Esophagus mucosa (tissue), 1 donor: ENCODE measurements at regions not wholly inside any gene's neighbourhood (a gene's known extent, or its start where the extent isn't known, plus 50 kb on each side); places are given as distances from the start of the nearest gene placed in this dataset.

ENCODE experiments used
- ATAC-seq: fragments of 200-7000 bp; cut with Tn5 transposase; one replicate; pipeline ENCODE4 v1.9.1; 2020
- donor health status: DM: yes; HTN: yes; CAD: no.

- no peak for ATAC-seq
Observed at GRCh38 chr11:112874980-112875379, 86.2 kb upstream of the NCAM1 start.

DNA sequence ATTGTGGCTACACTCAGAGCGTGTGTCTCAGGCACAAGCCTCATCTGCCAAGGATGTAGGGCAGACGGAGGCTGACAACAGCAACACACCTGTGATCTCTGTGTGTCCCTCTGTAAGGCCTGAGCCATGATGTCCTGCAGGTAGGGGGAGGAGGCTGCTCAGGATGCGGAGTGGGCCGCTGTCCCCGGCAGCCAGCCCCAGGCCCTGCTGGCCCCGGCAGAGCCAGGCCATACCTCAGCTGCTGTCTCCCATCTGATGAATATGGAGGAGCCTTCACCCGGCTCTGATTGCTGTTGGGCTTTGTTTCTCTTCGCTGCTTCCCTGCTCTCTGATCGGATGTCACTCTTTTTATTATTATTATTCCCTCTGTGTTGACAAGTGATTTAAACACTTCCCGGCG is 83.6 kb upstream of the NCAM1 start:
- no peak for ATAC-seq

- no peak for ATAC-seq
Observed at GRCh38 chr11:112878033-112878601, 83.1 kb upstream of the NCAM1 start.

- no peak for ATAC-seq
Observed at GRCh38 chr11:112880495-112880894, 80.7 kb upstream of the NCAM1 start.

GRCh38 chr11:112881461-112881860 is 79.8 kb upstream of the NCAM1 start:
- ATAC-seq = peak; percentile 78

GRCh38 chr11:112882494-112883381 is 78.5 kb upstream of the NCAM1 start:
- ATAC-seq = no peak

- ATAC-seq = no peak
Observed at GRCh38 chr11:112884012-112884767, 77.0 kb upstream of the NCAM1 start.

DNA sequence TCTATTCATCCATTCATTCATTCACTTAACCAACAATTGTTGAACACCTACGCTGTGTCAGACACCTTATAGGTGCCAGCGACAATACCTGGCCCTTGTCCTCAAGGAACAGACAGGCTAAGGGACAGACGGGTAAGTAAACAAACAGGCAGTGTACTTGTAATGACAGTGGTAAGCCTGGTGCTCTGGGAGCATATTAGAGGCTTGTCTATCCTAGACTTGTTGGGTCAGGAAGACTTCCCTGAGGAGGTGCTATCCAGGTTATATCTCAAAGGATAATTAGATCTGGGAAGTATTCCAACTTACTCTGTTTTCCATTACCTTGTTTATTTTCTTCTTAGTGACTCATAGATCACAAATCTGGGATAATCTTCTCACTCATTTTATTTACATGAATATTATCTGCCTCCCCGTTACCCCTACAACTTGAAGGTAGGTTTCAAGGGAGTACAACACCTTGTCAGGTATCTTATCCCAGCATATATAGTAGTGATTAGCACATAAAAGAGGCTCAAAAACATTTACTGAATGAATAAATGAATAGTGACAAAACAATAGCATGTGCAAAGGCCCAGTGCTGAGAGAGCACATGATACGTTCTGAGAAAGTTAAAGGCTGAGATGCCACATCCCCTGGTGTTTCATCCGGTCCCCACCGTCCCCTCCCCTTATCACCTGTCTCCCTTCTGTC is 75.3 kb upstream of the NCAM1 start:
- ATAC-seq = no peak

DNA sequence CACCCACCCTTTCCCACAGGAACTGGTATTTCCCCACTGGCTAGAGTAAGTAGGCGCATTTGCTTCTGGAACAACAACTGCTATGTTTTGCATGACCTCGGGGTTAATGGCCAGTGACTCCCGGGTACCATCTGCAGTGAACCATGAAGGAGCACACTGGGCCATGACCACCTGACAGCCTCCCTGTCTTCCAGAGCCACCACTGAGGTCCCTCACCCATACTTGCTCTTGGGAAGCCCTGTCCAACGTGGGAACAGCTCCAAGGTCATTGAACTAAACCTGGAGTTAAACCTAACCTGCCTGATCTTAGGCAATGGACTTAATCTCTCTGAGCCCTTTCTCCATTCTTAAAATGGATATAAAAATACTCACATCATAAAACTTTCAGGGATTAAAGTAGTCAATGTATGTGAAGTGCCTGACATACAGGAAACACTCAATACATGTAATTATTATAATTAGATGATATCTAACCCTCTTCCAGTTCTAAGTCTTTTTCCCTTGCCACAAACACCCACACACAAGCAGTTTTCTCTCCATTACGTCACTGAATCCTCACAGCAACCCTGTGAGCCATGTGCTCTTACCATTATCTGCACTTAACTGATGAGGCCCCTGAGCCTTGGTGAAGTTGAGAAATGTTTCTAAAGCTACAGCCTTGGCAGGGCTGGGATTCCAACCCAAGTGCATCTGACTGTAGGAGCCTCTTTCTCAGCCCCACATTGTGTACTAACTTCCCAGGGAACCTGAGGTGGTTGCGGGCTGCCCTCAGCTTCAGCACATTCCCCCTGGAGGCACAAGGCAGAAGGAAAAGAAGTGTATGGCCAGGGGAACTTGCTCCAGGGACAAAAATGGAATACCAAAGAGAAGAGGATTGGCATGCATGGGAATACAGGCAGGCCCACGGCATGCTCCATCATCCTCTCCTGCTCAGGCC is 74.5 kb upstream of the NCAM1 start:
- no peak for ATAC-seq

GRCh38 chr11:112889446-112889845 is 71.8 kb upstream of the NCAM1 start:
- ATAC-seq = no peak

DNA sequence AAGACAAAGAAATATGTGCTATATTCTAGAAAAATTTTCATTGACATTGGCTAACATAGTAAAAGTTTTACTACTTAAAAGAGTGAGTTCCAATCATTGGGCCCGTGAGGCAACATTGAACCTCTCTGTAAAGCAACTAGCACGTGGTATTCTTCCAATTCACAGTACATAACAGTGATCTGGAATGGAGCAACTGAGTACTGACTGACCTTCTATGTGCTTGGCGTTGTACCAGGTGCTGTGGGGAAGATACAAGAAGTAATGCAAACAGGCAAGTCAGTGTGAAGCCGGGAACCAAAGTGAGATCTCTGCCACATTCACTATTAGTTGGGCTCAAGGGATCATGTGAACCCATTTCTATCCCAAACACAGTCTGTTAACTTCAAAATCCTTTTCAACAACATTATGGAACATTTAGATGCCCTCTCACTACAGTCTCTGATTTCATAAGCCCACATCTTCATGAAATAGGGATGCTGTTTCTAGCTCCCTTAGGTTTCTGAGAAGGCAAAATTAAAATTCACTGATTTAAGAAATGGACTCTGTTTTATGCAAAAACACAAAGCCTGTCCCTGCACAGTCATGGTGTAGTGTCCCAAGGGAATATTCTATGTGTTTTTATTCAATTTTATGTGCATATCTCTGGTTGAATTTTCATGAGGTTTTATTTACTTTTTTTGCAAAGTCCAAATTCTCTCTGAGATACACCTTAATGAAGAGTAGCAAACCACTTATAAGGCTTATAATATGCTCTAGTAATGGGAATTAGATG is 61.8 kb upstream of the NCAM1 start:
- ATAC-seq = no peak

GRCh38 chr11:112901924-112902323 is 59.3 kb upstream of the NCAM1 start:
- no peak for ATAC-seq

GRCh38 chr11:112902361-112903011 is 58.7 kb upstream of the NCAM1 start:
- ATAC-seq = no peak

DNA sequence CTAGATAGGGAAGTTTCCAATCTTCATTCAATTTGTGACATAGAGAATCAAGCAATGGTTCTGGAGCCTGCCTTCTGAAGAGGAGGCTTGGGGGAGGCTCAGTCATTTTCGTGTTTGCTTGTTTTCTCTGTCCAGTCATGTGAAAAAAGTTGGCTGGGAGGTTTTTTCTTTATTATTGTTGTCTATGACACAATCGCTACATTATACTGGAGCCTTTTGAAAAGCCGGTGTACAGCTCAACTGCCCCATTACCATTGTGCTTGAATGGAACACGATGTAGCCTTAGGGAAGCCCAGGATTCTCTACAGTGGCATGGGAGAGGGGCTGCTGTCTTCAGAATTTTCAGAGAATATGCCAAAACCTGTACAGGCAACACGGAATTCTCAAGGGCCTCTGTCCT is 57.9 kb upstream of the NCAM1 start:
- no peak for ATAC-seq

DNA sequence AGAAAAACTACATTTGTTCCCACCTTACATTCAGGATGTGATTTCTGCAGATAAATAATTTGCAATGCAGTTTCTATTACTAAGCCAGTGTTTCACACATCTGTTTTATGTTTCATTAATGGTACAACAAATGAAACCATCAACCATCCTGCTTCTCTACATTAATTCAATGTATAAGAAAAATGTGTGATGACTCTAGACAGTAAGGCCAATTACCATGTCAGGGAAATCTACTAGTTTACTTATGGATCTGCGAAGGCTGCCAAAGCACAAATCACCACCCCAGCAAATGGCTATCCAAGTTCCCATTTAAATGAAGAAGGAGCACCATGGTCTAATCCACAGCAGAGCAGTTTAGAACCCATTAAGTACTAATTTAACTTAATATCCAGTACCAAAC is 50.1 kb upstream of the NCAM1 start:
- ATAC-seq = no peak
